GOT3 (cell line): ENCODE measurements at regions not wholly inside any gene's neighbourhood (a gene's known extent, or its start where the extent isn't known, plus 50 kb on each side); places are given as distances from the start of the nearest gene placed in this dataset.

Source experiments
- DNase-seq: peaks from one replicate; lab custom pipeline; 2025; ENCODE audit warnings: mixed read lengths; lab: John Stamatoyannopoulos, UW

GRCh38 chr1:93815366-93816110 lies 63.5 kb downstream of the DNTTIP2 start:
- no peak for DNase-seq

GRCh38 chr1:93814795-93815340 lies 64.1 kb downstream of the DNTTIP2 start:
- DNase-seq: no peak

- no peak for DNase-seq
These were observed 64.8 kb downstream of the DNTTIP2 start for GRCh38 chr1:93814059-93814794.

- no peak for DNase-seq
These were observed 65.9 kb downstream of the DNTTIP2 start for GRCh38 chr1:93813076-93813475.

GRCh38 chr1:93811326-93812065 lies 67.5 kb downstream of the DNTTIP2 start:
- no peak for DNase-seq

- no peak for DNase-seq
These were observed 68.7 kb downstream of the DNTTIP2 start for GRCh38 chr1:93810316-93810715.

- DNase-seq: no peak
These were observed 70.1 kb downstream of the DNTTIP2 start for GRCh38 chr1:93808871-93809270.

GRCh38 chr1:93807311-93807930 lies 71.6 kb downstream of the DNTTIP2 start:
- no peak for DNase-seq

GRCh38 chr1:93805027-93805610 lies 73.9 kb downstream of the DNTTIP2 start:
- DNase-seq: no peak

- DNase-seq: no peak
These were observed 74.6 kb downstream of the DNTTIP2 start for GRCh38 chr1:93804412-93804811.

GRCh38 chr1:93801471-93801870 lies 77.5 kb downstream of the DNTTIP2 start:
- no peak for DNase-seq

- no peak for DNase-seq
These were observed 78.2 kb downstream of the DNTTIP2 start for GRCh38 chr1:93800856-93801255.

GRCh38 chr1:93798291-93798690 lies 80.7 kb downstream of the DNTTIP2 start:
- no peak for DNase-seq

- DNase-seq: no peak
These were observed 94.5 kb downstream of the DNTTIP2 start for GRCh38 chr1:93784538-93784937.

GRCh38 chr1:93783876-93784275 lies 95.1 kb downstream of the DNTTIP2 start:
- DNase-seq: no peak

- no peak for DNase-seq
These were observed 98.0 kb upstream of the BCAR3 start for GRCh38 chr1:93779540-93780165.

GRCh38 chr1:93778457-93778856 lies 96.8 kb upstream of the BCAR3 start:
- no peak for DNase-seq

- no peak for DNase-seq
These were observed 95.6 kb upstream of the BCAR3 start for GRCh38 chr1:93777255-93777654.

- DNase-seq: no peak
These were observed 95.1 kb upstream of the BCAR3 start for GRCh38 chr1:93776728-93777127.

- DNase-seq: no peak
These were observed 93.6 kb upstream of the BCAR3 start for GRCh38 chr1:93775224-93775623.

GRCh38 chr1:93774707-93775106 lies 93.1 kb upstream of the BCAR3 start:
- no peak for DNase-seq
